ENCODE measurements at regions not wholly inside any gene's neighbourhood (a gene's known extent, or its start where the extent isn't known, plus 50 kb on each side); places are given as distances from the start of the nearest gene placed in this dataset.

DNA sequence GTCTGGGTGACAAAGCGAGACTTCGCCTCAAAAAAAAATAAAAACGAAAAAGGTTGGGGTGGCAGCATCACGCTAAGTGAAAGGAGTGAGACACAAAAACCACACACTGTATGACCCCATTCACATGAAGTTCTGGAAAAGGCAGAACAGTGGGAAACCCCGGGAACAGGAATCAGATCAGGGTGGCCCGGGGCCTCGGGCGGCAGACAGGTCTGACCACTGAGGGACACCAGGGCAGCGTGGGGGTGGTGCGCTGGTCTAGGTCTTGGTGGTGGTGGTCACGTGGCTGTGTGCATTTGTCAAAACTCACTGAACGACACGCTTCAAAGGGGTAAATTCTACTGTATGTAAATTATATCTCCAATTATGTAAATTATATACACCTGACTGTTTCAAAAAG lies 79.7 kb upstream of the PRR20G start:
- H3K4me1 Mint-ChIP-seq: no peaks in the 10 kb centered on the region
- no peaks in the 10 kb centered on the region for H3K36me3 Mint-ChIP-seq (ENCODE audit: low read depth)
- H3K27ac Mint-ChIP-seq: no peak overlapping the region
- no peaks in the 10 kb centered on the region for H3K9me3 Mint-ChIP-seq
- no peak overlapping the region for H3K4me3 Mint-ChIP-seq
- TF ChIP-seq, protein P1, sequence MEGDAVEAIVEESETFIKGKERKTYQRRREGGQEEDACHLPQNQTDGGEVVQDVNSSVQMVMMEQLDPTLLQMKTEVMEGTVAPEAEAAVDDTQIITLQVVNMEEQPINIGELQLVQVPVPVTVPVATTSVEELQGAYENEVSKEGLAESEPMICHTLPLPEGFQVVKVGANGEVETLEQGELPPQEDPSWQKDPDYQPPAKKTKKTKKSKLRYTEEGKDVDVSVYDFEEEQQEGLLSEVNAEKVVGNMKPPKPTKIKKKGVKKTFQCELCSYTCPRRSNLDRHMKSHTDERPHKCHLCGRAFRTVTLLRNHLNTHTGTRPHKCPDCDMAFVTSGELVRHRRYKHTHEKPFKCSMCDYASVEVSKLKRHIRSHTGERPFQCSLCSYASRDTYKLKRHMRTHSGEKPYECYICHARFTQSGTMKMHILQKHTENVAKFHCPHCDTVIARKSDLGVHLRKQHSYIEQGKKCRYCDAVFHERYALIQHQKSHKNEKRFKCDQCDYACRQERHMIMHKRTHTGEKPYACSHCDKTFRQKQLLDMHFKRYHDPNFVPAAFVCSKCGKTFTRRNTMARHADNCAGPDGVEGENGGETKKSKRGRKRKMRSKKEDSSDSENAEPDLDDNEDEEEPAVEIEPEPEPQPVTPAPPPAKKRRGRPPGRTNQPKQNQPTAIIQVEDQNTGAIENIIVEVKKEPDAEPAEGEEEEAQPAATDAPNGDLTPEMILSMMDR (IDR thresholded peaks at IDR 0.05; ENCODE audit: unreplicated experiment in 3 of 3): no peak
- H3K27me3 Mint-ChIP-seq (ENCODE audit: low read depth): peaks cover 43% of the 10 kb centered on the region

DNA sequence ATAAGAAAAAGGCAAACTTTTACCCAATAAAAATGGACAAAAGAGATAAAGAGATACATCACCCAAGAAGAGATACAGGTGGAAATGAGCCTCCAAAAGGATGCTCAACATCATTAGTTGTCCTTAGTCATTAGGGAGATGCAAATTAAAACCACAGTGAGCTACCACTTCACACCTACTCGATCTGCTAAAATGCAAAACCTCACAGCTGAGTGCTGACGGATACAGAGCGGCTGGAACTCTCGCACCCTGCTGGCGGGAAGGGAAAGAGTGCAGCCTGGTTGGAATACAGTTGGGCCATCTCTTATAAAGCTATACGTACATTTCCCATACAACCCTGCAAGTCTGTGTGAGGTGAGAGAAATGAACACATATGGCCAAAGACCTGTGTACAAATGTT lies 78.5 kb upstream of the PRR20G start:
- H3K27ac Mint-ChIP-seq: no peak overlapping the region
- no peaks in the 10 kb centered on the region for H3K36me3 Mint-ChIP-seq (ENCODE audit: low read depth)
- H3K9me3 Mint-ChIP-seq: no peaks in the 10 kb centered on the region
- H3K4me1 Mint-ChIP-seq: no peaks in the 10 kb centered on the region
- peaks cover 53% of the 10 kb centered on the region for H3K27me3 Mint-ChIP-seq (ENCODE audit: low read depth)
- no peak overlapping the region for H3K4me3 Mint-ChIP-seq
- TF ChIP-seq, protein P1 (IDR thresholded peaks at IDR 0.05; ENCODE audit: unreplicated experiment in 3 of 3): peak in 1 of 3 experiments; percentile 7

- Mint-ChIP-seq H3K4me1 (no peaks in the 10 kb centered on the region), H3K36me3 (ENCODE audit: low read depth) (no peaks in the 10 kb centered on the region), H3K27me3 (ENCODE audit: low read depth) (peaks cover 49% of the 10 kb centered on the region), H3K9me3 (no peaks in the 10 kb centered on the region), H3K27ac (no peak overlapping the region), H3K4me3 (no peak overlapping the region)
- TF ChIP-seq, protein P1 (IDR thresholded peaks at IDR 0.05; ENCODE audit: unreplicated experiment in 3 of 3): no peak
Observed at GRCh38 chr3:127365163-127365798, 77.4 kb upstream of the PRR20G start.

GRCh38 chr3:127363891-127364290 lies 76.0 kb upstream of the PRR20G start:
- H3K4me3 Mint-ChIP-seq: no peak overlapping the region
- no peaks in the 10 kb centered on the region for H3K4me1 Mint-ChIP-seq
- H3K36me3 Mint-ChIP-seq (ENCODE audit: low read depth): no peaks in the 10 kb centered on the region
- no peak overlapping the region for H3K27ac Mint-ChIP-seq
- no peaks in the 10 kb centered on the region for H3K9me3 Mint-ChIP-seq
- TF ChIP-seq, protein P1 (IDR thresholded peaks at IDR 0.05; ENCODE audit: unreplicated experiment in 3 of 3): no peak
- peaks cover 46% of the 10 kb centered on the region for H3K27me3 Mint-ChIP-seq (ENCODE audit: low read depth)

- Mint-ChIP-seq H3K27ac (no peak overlapping the region), H3K36me3 (ENCODE audit: low read depth) (no peaks in the 10 kb centered on the region), H3K4me1 (no peaks in the 10 kb centered on the region), H3K27me3 (ENCODE audit: low read depth) (peaks cover 45% of the 10 kb centered on the region), H3K4me3 (no peak overlapping the region), H3K9me3 (peaks cover 3% of the 10 kb centered on the region)
- TF ChIP-seq, protein P1 (IDR thresholded peaks at IDR 0.05; ENCODE audit: unreplicated experiment in 3 of 3): no peak
Observed at GRCh38 chr3:127363171-127363570, 75.3 kb upstream of the PRR20G start.

- Mint-ChIP-seq H3K9me3 (peaks cover 16% of the 10 kb centered on the region), H3K27me3 (ENCODE audit: low read depth) (peaks cover 39% of the 10 kb centered on the region), H3K27ac (no peak overlapping the region), H3K4me3 (no peak overlapping the region), H3K36me3 (ENCODE audit: low read depth) (no peaks in the 10 kb centered on the region), H3K4me1 (no peaks in the 10 kb centered on the region)
- TF ChIP-seq, protein P1 (IDR thresholded peaks at IDR 0.05; ENCODE audit: unreplicated experiment in 3 of 3): no peak
Observed at GRCh38 chr3:127360647-127361046, 72.8 kb upstream of the PRR20G start.
